ENCODE measurements at regions not wholly inside any gene's neighbourhood (a gene's known extent, or its start where the extent isn't known, plus 50 kb on each side); places are given as distances from the start of the nearest gene placed in this dataset.

DNA sequence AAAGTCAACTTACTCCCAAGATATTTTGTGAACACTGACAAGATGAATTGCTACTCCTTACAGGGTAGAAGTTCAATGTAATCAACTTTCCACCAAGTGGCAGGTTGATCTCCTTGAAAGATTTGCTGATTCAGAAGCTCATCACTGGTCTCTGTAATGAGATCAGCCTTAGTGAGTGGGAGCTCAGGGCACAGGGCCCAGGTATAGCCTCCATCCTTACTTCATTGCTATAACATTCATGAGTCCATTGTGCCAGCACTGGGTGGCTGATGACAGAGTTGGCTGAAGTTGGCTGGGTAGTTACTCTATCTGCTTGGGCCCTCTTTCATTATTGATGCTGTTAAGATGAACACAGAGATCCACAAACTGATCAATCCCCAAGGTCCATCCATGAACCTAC is 379.0 kb downstream of the IRS1 start:
- Histone ChIP-seq H3K4me1 (ENCODE audit: insufficient read depth, low read length, poor library complexity, severe bottlenecking) (peaks cover 11% of the 10 kb centered on the region), H3K9me3 (ENCODE audit: low read depth, low read length, poor library complexity, severe bottlenecking) (no peaks in the 10 kb centered on the region), H3K27ac (ENCODE audit: low read depth, low read length, poor library complexity, severe bottlenecking) (no peak overlapping the region), H3K27me3 (replicated peaks; ENCODE audit: insufficient read depth, low read depth, low read length, poor library complexity) (no peaks in the 10 kb centered on the region), H3K4me3 (ENCODE audit: low read depth, low read length, poor library complexity, severe bottlenecking) (no peak overlapping the region), H3K36me3 (ENCODE audit: insufficient read depth, low read length, poor library complexity, severe bottlenecking) (no peaks in the 10 kb centered on the region)
- no peak for DNase-seq (ENCODE audit: low spot score)
- no peak for TF ChIP-seq EZH2 (IDR thresholded peaks at IDR 0.05; ENCODE audit: borderline replicate concordance, low read depth, low read length, poor library complexity, severe bottlenecking)
- TF ChIP-seq, protein P1, sequence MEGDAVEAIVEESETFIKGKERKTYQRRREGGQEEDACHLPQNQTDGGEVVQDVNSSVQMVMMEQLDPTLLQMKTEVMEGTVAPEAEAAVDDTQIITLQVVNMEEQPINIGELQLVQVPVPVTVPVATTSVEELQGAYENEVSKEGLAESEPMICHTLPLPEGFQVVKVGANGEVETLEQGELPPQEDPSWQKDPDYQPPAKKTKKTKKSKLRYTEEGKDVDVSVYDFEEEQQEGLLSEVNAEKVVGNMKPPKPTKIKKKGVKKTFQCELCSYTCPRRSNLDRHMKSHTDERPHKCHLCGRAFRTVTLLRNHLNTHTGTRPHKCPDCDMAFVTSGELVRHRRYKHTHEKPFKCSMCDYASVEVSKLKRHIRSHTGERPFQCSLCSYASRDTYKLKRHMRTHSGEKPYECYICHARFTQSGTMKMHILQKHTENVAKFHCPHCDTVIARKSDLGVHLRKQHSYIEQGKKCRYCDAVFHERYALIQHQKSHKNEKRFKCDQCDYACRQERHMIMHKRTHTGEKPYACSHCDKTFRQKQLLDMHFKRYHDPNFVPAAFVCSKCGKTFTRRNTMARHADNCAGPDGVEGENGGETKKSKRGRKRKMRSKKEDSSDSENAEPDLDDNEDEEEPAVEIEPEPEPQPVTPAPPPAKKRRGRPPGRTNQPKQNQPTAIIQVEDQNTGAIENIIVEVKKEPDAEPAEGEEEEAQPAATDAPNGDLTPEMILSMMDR (conservative IDR thresholded peaks at IDR 0.05; ENCODE audit: low read depth, low read length) = no peak
- intact Hi-C loops (cut with micrococcal nuclease; ENCODE audit: unreplicated experiment) = no loop called here
- ChIA-PET POLR2A (ENCODE audit: low non-redundant PET) (no interaction called here), CTCF (no interaction called here)
- BruUV-seq (replicated peaks) = no TSS peak

DNA sequence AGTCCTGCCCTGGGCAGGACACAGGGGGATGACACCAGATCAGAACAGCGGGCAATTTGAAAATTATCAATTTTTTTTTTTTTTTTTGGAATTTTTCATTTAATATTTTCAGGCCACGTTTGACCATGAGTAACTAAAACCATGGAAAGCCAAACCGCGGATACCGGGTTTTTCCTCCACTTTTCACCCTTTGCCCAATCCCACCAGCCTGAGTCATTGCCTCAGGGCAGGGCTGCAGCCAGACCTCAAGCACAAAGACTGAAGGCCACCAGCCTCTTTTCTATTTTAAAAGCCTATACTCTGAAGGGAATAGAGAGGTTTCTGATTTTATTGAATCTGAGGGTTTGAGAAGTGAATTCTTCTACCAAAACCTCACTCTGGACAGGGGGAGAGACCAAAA is 381.1 kb downstream of the IRS1 start:
- intact Hi-C loops (cut with micrococcal nuclease; ENCODE audit: unreplicated experiment) = no loop called here
- Histone ChIP-seq H3K4me3 (ENCODE audit: low read depth, low read length, poor library complexity, severe bottlenecking) (no peak overlapping the region), H3K4me1 (ENCODE audit: insufficient read depth, low read length, poor library complexity, severe bottlenecking) (peaks cover 13% of the 10 kb centered on the region), H3K27me3 (replicated peaks; ENCODE audit: insufficient read depth, low read depth, low read length, poor library complexity) (no peaks in the 10 kb centered on the region), H3K36me3 (ENCODE audit: insufficient read depth, low read length, poor library complexity, severe bottlenecking) (no peaks in the 10 kb centered on the region), H3K27ac (ENCODE audit: low read depth, low read length, poor library complexity, severe bottlenecking) (no peak overlapping the region), H3K9me3 (ENCODE audit: low read depth, low read length, poor library complexity, severe bottlenecking) (no peaks in the 10 kb centered on the region)
- TF ChIP-seq, protein P1 (conservative IDR thresholded peaks at IDR 0.05; ENCODE audit: low read depth, low read length) = no peak
- TF ChIP-seq EZH2 (IDR thresholded peaks at IDR 0.05; ENCODE audit: borderline replicate concordance, low read depth, low read length, poor library complexity, severe bottlenecking) = no peak
- BruUV-seq (replicated peaks) = no TSS peak
- no peak for DNase-seq (ENCODE audit: low spot score)
- ChIA-PET POLR2A (ENCODE audit: low non-redundant PET) (no interaction called here), CTCF (no interaction called here)

DNA sequence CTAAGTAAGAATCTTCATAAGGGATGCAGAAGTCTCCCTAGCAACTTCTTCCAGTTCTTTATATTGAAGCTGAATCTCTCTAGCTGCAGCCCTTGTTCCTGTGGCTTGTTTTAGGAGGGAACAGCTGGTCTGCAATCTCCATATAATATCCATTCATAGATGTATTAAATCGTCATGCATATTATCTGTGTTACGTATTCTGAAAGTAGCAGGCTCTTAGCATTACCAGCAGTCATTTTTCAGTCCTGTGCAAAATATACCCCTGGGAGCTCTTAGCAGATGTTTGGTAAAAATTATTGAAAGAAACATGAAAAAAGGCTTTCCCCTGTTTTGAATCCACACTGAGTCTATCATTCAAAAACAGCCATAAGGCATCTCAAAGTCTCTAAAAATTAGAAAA is 385.3 kb downstream of the IRS1 start:
- no TSS peak for BruUV-seq (replicated peaks)
- H3K4me1 ChIP-seq (ENCODE audit: insufficient read depth, low read length, poor library complexity, severe bottlenecking) = peaks cover 13% of the 10 kb centered on the region
- H3K36me3 ChIP-seq (ENCODE audit: insufficient read depth, low read length, poor library complexity, severe bottlenecking) = no peaks in the 10 kb centered on the region
- POLR2A ChIA-PET (ENCODE audit: low non-redundant PET) = no interaction called here
- no peaks in the 10 kb centered on the region for H3K9me3 ChIP-seq (ENCODE audit: low read depth, low read length, poor library complexity, severe bottlenecking)
- CTCF ChIA-PET = interaction anchor here (0.6 kb wide), 1 partner anchor 385 kb away, joined by 7 read pairs; the partner anchor contains the start of gene IRS1
- H3K4me3 ChIP-seq (ENCODE audit: low read depth, low read length, poor library complexity, severe bottlenecking) = no peak overlapping the region
- no peak overlapping the region for H3K27ac ChIP-seq (ENCODE audit: low read depth, low read length, poor library complexity, severe bottlenecking)
- H3K27me3 ChIP-seq (replicated peaks; ENCODE audit: insufficient read depth, low read depth, low read length, poor library complexity) = no peaks in the 10 kb centered on the region
- no peak for TF ChIP-seq EZH2 (IDR thresholded peaks at IDR 0.05; ENCODE audit: borderline replicate concordance, low read depth, low read length, poor library complexity, severe bottlenecking)
- TF ChIP-seq, protein P1 (conservative IDR thresholded peaks at IDR 0.05; ENCODE audit: low read depth, low read length) = no peak
- intact Hi-C loops (cut with micrococcal nuclease; ENCODE audit: unreplicated experiment) = no loop called here
- peak; percentile 39 for DNase-seq (ENCODE audit: low spot score)

All from A673 (cell line).